ENCODE measurements at regions not wholly inside any gene's neighbourhood (a gene's known extent, or its start where the extent isn't known, plus 50 kb on each side); places are given as distances from the start of the nearest gene placed in this dataset.

- DNase-seq, result no peak
These were observed 204.5 kb upstream of the CDH8 start for GRCh38 chr16:62240722-62241121.

GRCh38 chr16:62225675-62226074 is 189.4 kb upstream of the CDH8 start:
- DNase-seq, result peak; percentile 77

- DNase-seq, result no peak
These were observed 188.5 kb upstream of the CDH8 start for GRCh38 chr16:62224646-62225209.

GRCh38 chr16:62216837-62217236 is 180.6 kb upstream of the CDH8 start:
- DNase-seq, result no peak

- no peak for DNase-seq
These were observed 177.5 kb upstream of the CDH8 start for GRCh38 chr16:62213763-62214162.

GRCh38 chr16:62208934-62209333 is 172.7 kb upstream of the CDH8 start:
- DNase-seq, result no peak

- DNase-seq, result no peak
These were observed 169.2 kb upstream of the CDH8 start for GRCh38 chr16:62205459-62205858.

GRCh38 chr16:62201911-62202310 is 165.7 kb upstream of the CDH8 start:
- no peak for DNase-seq

- no peak for DNase-seq
These were observed 158.6 kb upstream of the CDH8 start for GRCh38 chr16:62194828-62195227.

GRCh38 chr16:62190426-62190825 is 154.2 kb upstream of the CDH8 start:
- DNase-seq, result peak; percentile 39

- DNase-seq, result no peak
These were observed 141.3 kb upstream of the CDH8 start for GRCh38 chr16:62177351-62178203.

- no peak for DNase-seq
These were observed 134.4 kb upstream of the CDH8 start for GRCh38 chr16:62170642-62171041.

- no peak for DNase-seq
These were observed 131.3 kb upstream of the CDH8 start for GRCh38 chr16:62167551-62167950.

- DNase-seq, result no peak
These were observed 121.3 kb upstream of the CDH8 start for GRCh38 chr16:62157544-62157943.

- no peak for DNase-seq
These were observed 120.7 kb upstream of the CDH8 start for GRCh38 chr16:62156971-62157370.

- no peak for DNase-seq
These were observed 113.4 kb upstream of the CDH8 start for GRCh38 chr16:62149631-62150030.

- peak; percentile 1 for DNase-seq
These were observed 101.8 kb upstream of the CDH8 start for GRCh38 chr16:62137996-62138395.

- no peak for DNase-seq
These were observed 99.7 kb upstream of the CDH8 start for GRCh38 chr16:62135911-62136310.

- DNase-seq, result no peak
These were observed 99.2 kb upstream of the CDH8 start for GRCh38 chr16:62135446-62135845.

- DNase-seq, result no peak
These were observed 93.9 kb upstream of the CDH8 start for GRCh38 chr16:62130101-62130500.

- DNase-seq, result no peak
These were observed 69.0 kb upstream of the CDH8 start for GRCh38 chr16:62105244-62105643.

- DNase-seq, result no peak
These were observed 66.3 kb upstream of the CDH8 start for GRCh38 chr16:62102588-62102987.

- no peak for DNase-seq
These were observed 64.4 kb upstream of the CDH8 start for GRCh38 chr16:62100651-62101050.

GRCh38 chr16:62089715-62090114 is 53.5 kb upstream of the CDH8 start:
- DNase-seq, result no peak

All from midbrain (tissue), 1 donor.